Gastrocnemius medialis (tissue), 4 donors: ENCODE measurements at regions not wholly inside any gene's neighbourhood (a gene's known extent, or its start where the extent isn't known, plus 50 kb on each side); places are given as distances from the start of the nearest gene placed in this dataset.

Experiments
- CTCF ChIP-seq, 5 experiments: fragments of 450-650 bp in 3 of 5; fragments of 200-600 bp in 2 of 5; sonication (generic) in 2 of 5; IDR thresholded peaks in 4 of 5; conservative IDR thresholded peaks in 1 of 5; 1 replicate in 4 of 5; 2 replicates in 1 of 5; pipeline ENCODE4 v1.5.1; 2016 to 2019; ENCODE audit warnings: antibody characterized with exemption in 5 of 5, mild to moderate bottlenecking in 3 of 5, moderate library complexity in 3 of 5
- POLR2A ChIP-seq, 2 donors: fragments of 450-650 bp; IDR thresholded peaks; one replicate each; pipeline ENCODE4 v1.6.1; 2017; ENCODE audit warnings: antibody characterized with exemption in 2 of 2, mild to moderate bottlenecking in 2 of 2, moderate library complexity in 2 of 2

DNA sequence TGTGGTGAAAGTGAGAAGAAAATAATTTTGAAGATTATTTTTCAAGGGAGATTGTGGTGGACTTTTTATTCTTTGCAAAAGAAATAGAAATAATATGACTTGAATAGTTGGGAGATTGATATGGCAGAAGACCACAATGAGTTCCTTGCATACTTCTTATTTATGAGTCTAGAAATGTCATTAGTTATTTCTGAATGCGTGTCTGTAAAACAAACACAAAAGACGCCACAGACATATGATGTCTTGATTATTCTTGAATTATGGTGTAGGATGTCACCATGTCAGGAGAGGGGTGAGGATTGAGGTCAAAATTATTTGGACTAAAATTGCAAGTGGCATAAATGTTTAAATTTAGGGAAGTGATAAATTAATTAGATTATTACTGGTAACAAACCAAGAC is 440.7 kb upstream of the PDE3A start:
- TF ChIP-seq CTCF (IDR thresholded peaks at IDR 0.05 in 4 of 5, conservative IDR thresholded peaks at IDR 0.05 in 1 of 5): no peak
- no peak for TF ChIP-seq POLR2A (IDR thresholded peaks at IDR 0.05)
